Astrocyte of the cerebellum (primary cell): ENCODE measurements at regions not wholly inside any gene's neighbourhood (a gene's known extent, or its start where the extent isn't known, plus 50 kb on each side); places are given as distances from the start of the nearest gene placed in this dataset.

Experiments used
- DNase-seq: peaks from one replicate; pipeline ENCODE4 v3.0.0-alpha.2; 2011; ENCODE audit warnings: low read depth
- H3K4me3 ChIP-seq: 2 replicates; pipeline ENCODE4 v1.5.1; 2011; ENCODE audit warnings: mild to moderate bottlenecking, low read depth, low read length, moderate library complexity
- CTCF ChIP-seq: IDR thresholded peaks from 2 replicates; pipeline ENCODE4 v1.5.1; 2012; ENCODE audit warnings: low read length, low read depth, moderate library complexity, mild to moderate bottlenecking; ENCODE audit errors: missing control alignments
- in situ Hi-C: cut with HindIII; loops from 2 replicates; pipeline ENCODE4 v1.10.0; 2017; ENCODE audit warnings: low sequenced_read_pairs

DNA sequence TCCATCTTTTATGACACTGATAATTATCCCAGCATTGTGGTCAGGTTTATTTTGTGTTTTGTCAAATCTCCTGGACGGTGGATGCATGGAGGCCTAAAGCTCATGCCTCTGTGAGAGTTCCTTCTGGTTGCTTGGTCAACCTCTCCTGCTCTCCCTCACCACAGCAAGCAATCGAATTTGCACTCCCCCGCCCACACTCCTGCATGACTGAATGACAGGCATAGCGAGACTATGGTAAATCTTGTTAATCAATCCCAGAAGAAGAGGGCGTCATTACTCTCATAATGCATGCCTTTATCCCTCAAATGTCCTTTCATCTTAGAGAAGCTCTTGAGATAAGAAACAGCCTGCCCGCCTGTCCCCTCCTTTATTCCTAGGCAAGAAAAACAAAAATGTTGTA, 1215.0 kb upstream of the CDH9 start:
- no peak for DNase-seq
- in situ Hi-C loops = no loop called here
- TF ChIP-seq CTCF = no peak
- no peak overlapping the region for H3K4me3 ChIP-seq

- in situ Hi-C loops = no loop called here
- TF ChIP-seq CTCF = no peak
- H3K4me3 ChIP-seq = no peak overlapping the region
- no peak for DNase-seq
Measured at GRCh38 chr5:28249771-28250415, 1211.5 kb upstream of the CDH9 start.

DNA sequence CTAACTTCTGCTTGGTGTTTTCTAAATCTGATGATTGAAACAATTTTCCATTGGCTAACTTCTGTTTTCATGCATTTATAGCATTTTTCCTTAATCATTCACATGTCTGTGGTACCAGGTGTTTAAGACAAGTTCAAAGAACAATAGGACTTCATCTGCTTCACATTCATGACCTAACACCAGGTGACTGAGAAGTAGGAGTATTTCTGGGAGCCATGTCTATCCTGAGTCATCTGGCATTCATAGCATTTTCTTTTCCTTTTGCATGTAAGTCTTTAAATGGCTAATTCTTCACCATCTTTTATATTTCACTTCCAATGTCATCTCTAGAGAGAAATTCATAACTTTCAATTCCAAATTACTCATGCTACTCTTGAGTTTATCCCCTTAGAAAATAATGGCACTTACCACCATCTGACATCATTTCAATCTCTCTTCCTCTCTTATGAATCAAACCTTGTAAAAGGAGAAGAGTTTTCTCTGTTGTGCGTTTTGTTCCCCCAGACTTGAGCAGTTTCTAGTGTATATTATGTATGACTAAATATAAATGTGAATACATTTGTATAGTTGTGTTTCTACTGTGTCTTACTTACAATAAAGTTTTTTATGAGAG, 1196.1 kb upstream of the CDH9 start:
- no peak for DNase-seq
- H3K4me3 ChIP-seq = no peak overlapping the region
- TF ChIP-seq CTCF = no peak
- in situ Hi-C loops = no loop called here

DNA sequence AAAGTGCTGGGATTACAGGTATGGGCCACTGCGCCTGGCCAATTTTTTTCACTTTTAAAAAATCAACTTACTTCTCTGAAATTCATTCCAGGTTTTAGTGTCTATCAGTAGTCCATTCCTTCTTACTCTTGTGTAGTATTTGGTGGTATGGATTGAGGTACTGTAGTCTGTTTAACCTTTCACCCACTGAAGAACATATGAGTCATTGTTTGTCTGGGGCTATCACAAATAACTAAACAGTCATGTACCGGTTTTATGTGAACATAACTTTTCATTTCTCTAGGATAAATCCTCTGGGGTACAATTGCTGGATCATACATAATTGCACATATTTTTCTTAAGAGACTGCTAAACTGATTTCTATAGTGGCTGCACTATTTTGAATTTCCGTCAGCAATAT, 1188.0 kb upstream of the CDH9 start:
- in situ Hi-C loops = no loop called here
- no peak for DNase-seq
- TF ChIP-seq CTCF = no peak
- no peak overlapping the region for H3K4me3 ChIP-seq

- TF ChIP-seq CTCF = no peak
- in situ Hi-C loops = no loop called here
- H3K4me3 ChIP-seq = no peak overlapping the region
Measured at GRCh38 chr5:28219539-28219938, 1181.2 kb upstream of the CDH9 start.

DNA sequence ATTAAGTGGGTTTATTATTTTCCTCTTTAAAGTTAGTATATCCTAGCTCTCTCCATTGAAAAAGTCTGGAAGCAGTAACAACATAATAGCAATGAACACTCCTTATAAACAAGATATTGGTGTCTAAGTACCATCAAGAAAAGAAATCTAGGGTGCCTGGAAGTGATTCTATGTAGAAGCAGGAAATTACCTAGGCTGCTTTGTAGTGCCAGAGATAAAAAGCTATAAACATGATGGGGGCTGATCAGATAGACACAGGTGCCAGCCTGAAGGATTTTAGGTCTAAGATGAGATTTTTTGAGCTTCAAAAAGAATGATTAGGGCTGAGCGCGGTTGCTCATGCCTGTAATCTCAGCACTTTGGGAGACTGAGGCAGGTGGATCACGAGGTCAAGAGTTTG, 1179.3 kb upstream of the CDH9 start:
- in situ Hi-C loops = no loop called here
- no peak for TF ChIP-seq CTCF
- DNase-seq = no peak
- H3K4me3 ChIP-seq = no peak overlapping the region

More at GRCh38 chr5:28219539-28219938, 1181.2 kb upstream of the CDH9 start:
- DNase-seq = no peak

DNA sequence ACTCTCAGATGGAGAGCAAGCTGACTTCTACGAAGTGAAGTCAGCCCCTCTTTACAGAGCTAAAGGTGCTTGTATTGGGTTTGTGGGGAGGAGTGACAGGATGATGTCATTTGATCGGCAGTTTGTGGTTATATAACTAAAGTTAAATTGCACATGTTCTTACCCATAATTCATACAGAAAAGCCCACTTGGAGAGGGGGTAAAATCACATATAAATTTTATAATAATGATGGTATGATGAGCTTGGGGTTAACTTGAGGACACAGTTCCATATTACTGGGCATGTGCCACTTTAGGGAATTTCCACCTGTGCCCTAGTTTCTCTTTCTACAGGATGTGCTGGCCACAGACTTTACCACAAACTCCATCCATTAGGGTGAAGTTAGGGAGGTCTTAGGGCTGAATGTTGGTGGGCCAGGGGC, 1178.6 kb upstream of the CDH9 start:
- in situ Hi-C loops = no loop called here
- TF ChIP-seq CTCF = no peak
- no peak overlapping the region for H3K4me3 ChIP-seq
- no peak for DNase-seq
